H7 (cell line): ENCODE measurements at regions not wholly inside any gene's neighbourhood (a gene's known extent, or its start where the extent isn't known, plus 50 kb on each side); places are given as distances from the start of the nearest gene placed in this dataset.
"Not testable (repeated sequence)": the region's sequence is repeated elsewhere in the genome, so short reads cannot be mapped to it uniquely, and the experiment has no call there.

ENCODE experiments used
- DNase-seq: peaks from one replicate; pipeline ENCODE4 v3.0.0; 2012
- H3K27me3 ChIP-seq: 2 replicates; pipeline ENCODE4 v1.6.0; 2011; ENCODE audit warnings: mild to moderate bottlenecking, low read length; ENCODE audit not compliant: control insufficient read depth, insufficient read depth
- H3K36me3 ChIP-seq: replicated peaks from 2 replicates; pipeline ENCODE4 v1.5.1; 2011; ENCODE audit warnings: low read length; ENCODE audit not compliant: control insufficient read depth, insufficient read depth
- H3K4me3 ChIP-seq: 2 replicates; pipeline ENCODE4 v1.5.1; 2011; ENCODE audit warnings: low read depth, mild to moderate bottlenecking, control low read depth, low read length, moderate library complexity; ENCODE audit not compliant: insufficient read depth

GRCh38 chr9:109665736-109666135, 114.3 kb upstream of the PALM2AKAP2 start:
- H3K4me3 ChIP-seq, H3K27me3 ChIP-seq, H3K36me3 ChIP-seq, DNase-seq: not testable (repeated sequence)

- no peaks in the 10 kb centered on the region for H3K27me3 ChIP-seq
- H3K36me3 ChIP-seq: no peaks in the 10 kb centered on the region
- DNase-seq: no peak
- H3K4me3 ChIP-seq: no peak overlapping the region
These were observed 98.7 kb upstream of the PALM2AKAP2 start for GRCh38 chr9:109681301-109681700.

GRCh38 chr9:109682227-109682626, 97.8 kb upstream of the PALM2AKAP2 start:
- DNase-seq: no peak

GRCh38 chr9:109683521-109683920, 96.5 kb upstream of the PALM2AKAP2 start:
- no peak for DNase-seq
- Histone ChIP-seq H3K4me3 (no peak overlapping the region), H3K27me3 (no peaks in the 10 kb centered on the region), H3K36me3 (no peaks in the 10 kb centered on the region)

More at GRCh38 chr9:109682227-109682626, 97.8 kb upstream of the PALM2AKAP2 start:
- H3K27me3 ChIP-seq: no peaks in the 10 kb centered on the region
- no peak overlapping the region for H3K4me3 ChIP-seq
- H3K36me3 ChIP-seq: no peaks in the 10 kb centered on the region

- Histone ChIP-seq H3K4me3 (no peak overlapping the region), H3K27me3 (no peaks in the 10 kb centered on the region), H3K36me3 (no peaks in the 10 kb centered on the region)
- no peak for DNase-seq
These were observed 90.3 kb upstream of the PALM2AKAP2 start for GRCh38 chr9:109689701-109690100.

GRCh38 chr9:109699019-109699418, 81.0 kb upstream of the PALM2AKAP2 start:
- no peaks in the 10 kb centered on the region for H3K27me3 ChIP-seq
- H3K36me3 ChIP-seq: no peaks in the 10 kb centered on the region
- no peak for DNase-seq
- H3K4me3 ChIP-seq: no peak overlapping the region

GRCh38 chr9:109704546-109704945, 75.5 kb upstream of the PALM2AKAP2 start:
- H3K36me3 ChIP-seq: no peaks in the 10 kb centered on the region
- no peak for DNase-seq
- H3K27me3 ChIP-seq: no peaks in the 10 kb centered on the region
- H3K4me3 ChIP-seq: no peak overlapping the region

- no peak overlapping the region for H3K4me3 ChIP-seq
- no peaks in the 10 kb centered on the region for H3K36me3 ChIP-seq
- no peaks in the 10 kb centered on the region for H3K27me3 ChIP-seq
- DNase-seq: peak; percentile 5
These were observed 74.5 kb upstream of the PALM2AKAP2 start for GRCh38 chr9:109705515-109705914.

- no peak for DNase-seq
These were observed 72.6 kb upstream of the PALM2AKAP2 start for GRCh38 chr9:109707355-109707754.

GRCh38 chr9:109708451-109708945, 71.5 kb upstream of the PALM2AKAP2 start:
- no peak for DNase-seq
- H3K4me3 ChIP-seq: no peak overlapping the region
- no peaks in the 10 kb centered on the region for H3K27me3 ChIP-seq
- H3K36me3 ChIP-seq: no peaks in the 10 kb centered on the region

More at GRCh38 chr9:109707355-109707754, 72.6 kb upstream of the PALM2AKAP2 start:
- no peaks in the 10 kb centered on the region for H3K36me3 ChIP-seq
- H3K4me3 ChIP-seq: no peak overlapping the region
- H3K27me3 ChIP-seq: no peaks in the 10 kb centered on the region

- Histone ChIP-seq H3K4me3 (no peak overlapping the region), H3K36me3 (no peaks in the 10 kb centered on the region), H3K27me3 (no peaks in the 10 kb centered on the region)
- DNase-seq: no peak
These were observed 70.1 kb upstream of the PALM2AKAP2 start for GRCh38 chr9:109709866-109710265.

- Histone ChIP-seq H3K36me3 (no peaks in the 10 kb centered on the region), H3K27me3 (no peaks in the 10 kb centered on the region), H3K4me3 (no peak overlapping the region)
- DNase-seq: no peak
These were observed 69.2 kb upstream of the PALM2AKAP2 start for GRCh38 chr9:109710830-109711229.

- no peak overlapping the region for H3K4me3 ChIP-seq
- no peak for DNase-seq
- no peaks in the 10 kb centered on the region for H3K36me3 ChIP-seq
- no peaks in the 10 kb centered on the region for H3K27me3 ChIP-seq
These were observed 64.7 kb upstream of the PALM2AKAP2 start for GRCh38 chr9:109715344-109715743.

GRCh38 chr9:109716631-109717030, 63.4 kb upstream of the PALM2AKAP2 start:
- no peak for DNase-seq
- H3K36me3 ChIP-seq: no peaks in the 10 kb centered on the region

GRCh38 chr9:109717342-109717741, 62.7 kb upstream of the PALM2AKAP2 start:
- H3K36me3 ChIP-seq: no peaks in the 10 kb centered on the region
- H3K27me3 ChIP-seq: no peaks in the 10 kb centered on the region
- no peak for DNase-seq
- H3K4me3 ChIP-seq: no peak overlapping the region

More at GRCh38 chr9:109716631-109717030, 63.4 kb upstream of the PALM2AKAP2 start:
- no peaks in the 10 kb centered on the region for H3K27me3 ChIP-seq
- H3K4me3 ChIP-seq: no peak overlapping the region

GRCh38 chr9:109718861-109719260, 61.1 kb upstream of the PALM2AKAP2 start:
- Histone ChIP-seq H3K36me3 (no peaks in the 10 kb centered on the region), H3K4me3 (no peak overlapping the region), H3K27me3 (no peaks in the 10 kb centered on the region)
- DNase-seq: no peak
